AG09319 (cell line): ENCODE measurements at regions not wholly inside any gene's neighbourhood (a gene's known extent, or its start where the extent isn't known, plus 50 kb on each side); places are given as distances from the start of the nearest gene placed in this dataset.

Source experiments
- DNase-seq: peaks from one replicate; pipeline ENCODE4 v3.0.0-alpha.2; 2010; ENCODE audit warnings: low read depth; ENCODE audit errors: extremely low read depth
- TF ChIP-seq, protein P1 (sequence below): IDR thresholded peaks from 2 replicates; pipeline ENCODE4 v1.5.1; 2011; ENCODE audit warnings: low read depth, mild to moderate bottlenecking, inconsistent platforms, low read length, moderate library complexity

DNA sequence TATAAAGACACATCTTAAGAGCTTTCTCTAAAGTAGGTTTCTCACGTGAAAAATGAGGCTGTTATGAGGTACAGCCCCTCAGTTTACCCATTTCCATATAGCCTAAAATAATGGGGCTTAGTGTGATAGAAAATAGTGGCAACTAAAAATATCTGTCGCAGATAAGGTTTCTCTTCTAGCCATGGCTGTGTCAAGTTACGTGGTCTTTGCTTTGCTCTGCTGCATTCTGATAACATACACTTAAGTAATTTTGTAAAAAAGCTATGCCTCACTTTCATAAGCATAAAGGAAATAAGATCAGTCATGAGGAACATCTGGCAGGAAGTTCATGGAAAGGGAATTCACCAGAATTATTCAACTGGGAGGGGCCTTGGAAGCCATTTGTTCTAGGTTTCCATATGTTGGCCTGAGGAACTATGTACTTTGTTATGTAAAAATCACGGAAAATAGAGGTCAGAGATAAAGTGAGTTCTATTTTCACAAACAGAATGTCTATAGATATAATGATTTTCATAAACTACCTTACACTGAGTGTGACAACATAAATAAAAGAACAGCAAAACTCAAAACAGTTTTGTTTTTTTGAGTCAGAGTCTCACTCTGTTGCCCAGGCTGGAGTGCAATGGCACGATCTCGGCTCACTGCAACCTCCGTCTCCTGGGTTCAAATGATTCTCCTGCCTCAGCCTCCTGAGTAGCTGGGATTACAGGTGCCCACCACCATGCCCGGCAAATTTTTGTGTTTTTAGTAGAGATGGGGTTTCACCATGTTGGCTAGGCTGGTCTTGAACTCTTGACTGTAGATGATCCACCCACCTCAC, 195.6 kb upstream of the KRR1 start:
- DNase-seq = no peak
- TF ChIP-seq, protein P1, sequence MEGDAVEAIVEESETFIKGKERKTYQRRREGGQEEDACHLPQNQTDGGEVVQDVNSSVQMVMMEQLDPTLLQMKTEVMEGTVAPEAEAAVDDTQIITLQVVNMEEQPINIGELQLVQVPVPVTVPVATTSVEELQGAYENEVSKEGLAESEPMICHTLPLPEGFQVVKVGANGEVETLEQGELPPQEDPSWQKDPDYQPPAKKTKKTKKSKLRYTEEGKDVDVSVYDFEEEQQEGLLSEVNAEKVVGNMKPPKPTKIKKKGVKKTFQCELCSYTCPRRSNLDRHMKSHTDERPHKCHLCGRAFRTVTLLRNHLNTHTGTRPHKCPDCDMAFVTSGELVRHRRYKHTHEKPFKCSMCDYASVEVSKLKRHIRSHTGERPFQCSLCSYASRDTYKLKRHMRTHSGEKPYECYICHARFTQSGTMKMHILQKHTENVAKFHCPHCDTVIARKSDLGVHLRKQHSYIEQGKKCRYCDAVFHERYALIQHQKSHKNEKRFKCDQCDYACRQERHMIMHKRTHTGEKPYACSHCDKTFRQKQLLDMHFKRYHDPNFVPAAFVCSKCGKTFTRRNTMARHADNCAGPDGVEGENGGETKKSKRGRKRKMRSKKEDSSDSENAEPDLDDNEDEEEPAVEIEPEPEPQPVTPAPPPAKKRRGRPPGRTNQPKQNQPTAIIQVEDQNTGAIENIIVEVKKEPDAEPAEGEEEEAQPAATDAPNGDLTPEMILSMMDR = no peak

DNA sequence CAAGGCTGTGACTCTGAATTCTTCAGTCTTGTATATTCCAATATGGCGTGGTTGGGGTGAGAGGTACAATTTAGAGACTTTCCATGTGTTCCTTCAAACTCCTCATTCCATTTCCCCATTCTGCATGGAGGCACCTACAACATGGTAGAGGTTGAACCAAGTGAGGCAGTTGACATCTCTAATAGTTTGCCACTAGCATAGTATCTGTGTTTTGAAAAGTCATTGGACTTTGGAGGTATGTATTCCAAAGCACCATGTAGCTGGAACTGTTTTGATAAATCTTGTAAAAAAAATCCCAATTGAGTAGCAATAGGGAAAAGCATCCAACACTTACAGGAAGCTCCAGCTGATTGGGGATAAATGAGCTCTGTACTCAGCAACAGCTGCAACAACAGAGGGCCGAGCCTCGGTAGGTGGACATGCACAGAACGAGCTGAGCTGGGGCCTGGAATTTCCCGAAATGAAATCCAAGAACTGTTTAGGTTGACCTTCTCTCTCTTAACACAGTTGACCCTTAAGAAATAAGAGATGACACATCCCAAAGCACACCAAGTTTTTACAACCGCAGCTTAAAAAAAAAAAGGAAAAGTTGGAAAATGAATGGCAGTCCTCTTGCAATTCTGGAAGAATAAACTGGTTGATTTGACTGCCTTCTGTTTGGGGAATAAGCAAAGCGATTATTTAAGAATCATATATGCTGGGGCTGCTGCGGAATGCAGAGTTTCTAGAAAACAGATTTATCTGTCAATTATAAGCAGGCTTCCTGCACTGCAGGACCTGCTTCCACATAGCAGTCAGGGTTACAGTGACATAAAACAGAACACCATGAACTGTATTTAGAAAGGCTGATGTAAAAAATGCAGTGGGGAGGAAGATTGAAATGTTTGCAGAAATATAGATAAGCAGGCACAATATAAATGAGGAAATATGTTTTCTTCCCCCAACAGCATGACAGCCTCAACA, 194.6 kb upstream of the KRR1 start:
- TF ChIP-seq, protein P1 = no peak
- DNase-seq = peak; percentile 96

DNA sequence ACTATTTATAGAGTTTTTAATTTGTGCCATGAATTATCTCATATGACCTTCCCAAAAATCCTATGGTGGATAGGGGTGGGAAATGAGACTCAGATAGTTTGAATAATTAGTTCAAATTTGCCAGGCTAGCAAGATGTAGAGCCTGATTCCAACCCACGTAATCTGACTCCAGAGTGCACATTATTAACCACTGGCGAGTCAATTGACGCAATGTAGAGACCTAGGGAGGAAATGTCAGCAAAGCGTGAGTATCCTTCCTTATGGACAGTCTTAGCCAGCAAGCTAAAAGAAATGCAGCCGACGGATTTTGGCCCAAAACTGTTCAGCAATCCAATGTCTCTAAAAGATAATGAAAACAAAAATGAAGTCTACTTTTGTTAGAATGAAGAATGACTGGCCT, 193.3 kb upstream of the KRR1 start:
- TF ChIP-seq, protein P1 = no peak
- DNase-seq = no peak

DNA sequence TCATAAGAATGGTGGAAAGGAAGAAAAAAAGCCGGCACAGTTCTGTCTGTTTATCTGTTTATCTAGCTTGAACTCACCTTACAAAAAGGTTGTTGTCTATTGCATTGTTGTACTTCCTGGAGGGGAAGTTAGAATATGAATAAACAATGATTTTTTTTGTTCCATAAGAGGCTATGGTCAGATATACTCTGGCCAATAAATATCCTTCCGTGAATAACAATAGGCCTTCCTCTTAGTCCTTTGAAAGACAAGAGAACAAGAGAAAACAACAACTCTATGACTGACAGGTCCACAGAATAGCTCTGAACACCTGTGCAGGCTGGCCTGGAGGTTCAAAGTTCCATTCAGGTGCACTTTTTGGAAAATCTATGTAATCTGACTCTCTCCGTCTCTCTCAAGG, 192.8 kb upstream of the KRR1 start:
- TF ChIP-seq, protein P1 = no peak
- no peak for DNase-seq

DNA sequence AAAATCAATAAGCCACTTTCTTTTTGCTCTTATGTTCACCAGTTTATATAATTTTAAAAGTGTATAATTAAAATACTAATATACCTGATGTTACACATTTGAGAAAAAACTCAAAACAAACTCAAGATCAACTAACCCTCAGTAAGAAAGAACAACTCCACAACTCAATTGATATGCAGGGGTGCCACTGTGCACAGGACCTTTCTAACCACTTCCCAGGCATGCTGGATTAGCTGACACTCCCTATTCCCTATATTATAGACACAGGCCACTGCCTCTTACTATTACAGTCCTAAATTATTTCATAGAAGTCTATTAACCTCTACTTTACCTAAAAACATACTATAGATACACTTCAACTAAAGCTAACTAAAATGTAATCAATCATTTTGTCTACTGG, 191.7 kb upstream of the KRR1 start:
- TF ChIP-seq, protein P1 = no peak
- DNase-seq = no peak

DNA sequence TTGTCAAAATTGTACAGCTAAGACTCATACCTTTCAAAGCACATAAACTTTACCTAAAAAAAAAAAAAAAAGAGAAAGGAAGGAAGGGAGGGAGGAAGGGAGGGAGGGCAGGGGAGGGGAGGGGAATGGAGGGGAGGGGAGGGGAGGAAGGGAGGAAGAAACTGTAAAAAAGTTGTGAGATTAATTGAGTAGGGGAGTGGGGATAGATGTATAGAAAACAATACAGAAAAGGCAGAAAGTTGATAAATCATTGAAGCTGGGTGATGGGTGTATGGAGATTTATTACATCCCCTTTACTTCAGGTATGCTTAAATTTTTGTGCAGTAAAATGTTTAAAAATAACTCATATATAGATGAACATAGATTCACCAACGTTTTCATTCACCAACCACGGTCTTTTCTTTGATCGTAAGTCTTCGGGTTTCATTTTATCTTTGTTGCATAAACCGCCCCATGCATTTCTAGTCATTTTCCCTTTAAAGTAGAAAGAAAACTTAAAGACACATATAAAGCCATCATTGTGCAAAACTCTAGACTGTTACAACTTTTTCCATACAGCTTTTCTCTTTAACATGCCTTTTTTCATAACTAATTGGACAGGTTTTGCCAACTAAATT, 191.2 kb upstream of the KRR1 start:
- TF ChIP-seq, protein P1 = no peak
- no peak for DNase-seq

DNA sequence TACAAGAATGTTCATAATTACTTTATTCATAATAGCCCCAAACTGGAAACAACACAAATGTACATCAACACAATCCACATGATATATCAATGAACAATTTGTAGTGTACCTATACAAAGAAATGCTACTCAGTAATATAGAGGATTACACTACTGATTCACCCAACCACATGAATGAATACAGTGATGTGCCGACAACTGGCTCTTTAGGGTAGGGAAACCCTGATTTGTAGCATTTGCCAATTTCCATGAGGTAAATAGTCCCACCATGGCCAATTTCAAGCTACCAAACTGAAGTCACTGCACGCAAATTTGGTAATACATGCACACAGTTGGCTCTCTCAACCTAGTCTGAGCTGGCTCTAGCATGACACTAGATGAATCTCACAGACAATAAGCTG, 190.4 kb upstream of the KRR1 start:
- TF ChIP-seq, protein P1 = no peak
- DNase-seq = no peak
